OCI-LY3 (cell line): ENCODE measurements at regions not wholly inside any gene's neighbourhood (a gene's known extent, or its start where the extent isn't known, plus 50 kb on each side); places are given as distances from the start of the nearest gene placed in this dataset.

Source experiments
- H2AFZ ChIP-seq: fragments of 200-600, 300-600 bp; shearing (Covaris generic); 2 replicates; pipeline ENCODE4 v1.6.0; 2014; ENCODE audit warnings: antibody characterized with exemption, low read depth, low read length
- H3K27ac ChIP-seq: fragments of 200-600, 300-600 bp; sonication (generic); 2 replicates; pipeline ENCODE4 v1.5.1; 2014; ENCODE audit warnings: mild to moderate bottlenecking, low read length, moderate library complexity, mixed read lengths
- H3K27me3 ChIP-seq: fragments of 200-600, 300-600 bp; sonication (generic); 2 replicates; pipeline ENCODE4 v1.6.1; 2014; ENCODE audit warnings: low read depth, low read length, mixed read lengths
- H3K36me3 ChIP-seq: fragments of 200-600, 300-600 bp; sonication (generic); replicated peaks from 2 replicates; pipeline ENCODE3; 2014; ENCODE audit warnings: low read depth, low read length, mixed read lengths
- H3K4me1 ChIP-seq: fragments of 300-600, 200-600 bp; sonication (generic); 2 replicates; pipeline ENCODE4 v1.6.1; 2014; ENCODE audit warnings: low read length, mixed read lengths
- H3K4me2 ChIP-seq: fragments of 200-600, 300-600 bp; sonication (generic); 2 replicates; pipeline ENCODE4 v1.6.1; 2014; ENCODE audit warnings: low read length, mixed read lengths
- H3K4me3 ChIP-seq: fragments of 300-600, 200-600 bp; sonication (generic); 2 replicates; pipeline ENCODE4 v1.5.1; 2014; ENCODE audit warnings: antibody characterized with exemption, mild to moderate bottlenecking, low read length, moderate library complexity
- H3K79me2 ChIP-seq: fragments of 300-600, 200-600 bp; shearing (Covaris generic); 2 replicates; pipeline ENCODE4 v1.6.1; 2014; ENCODE audit warnings: mild to moderate bottlenecking, low read length, mixed read lengths
- H3K9ac ChIP-seq: fragments of 300-600, 200-600 bp; shearing (Covaris generic); 2 replicates; pipeline ENCODE4 v1.6.0; 2014; ENCODE audit warnings: mild to moderate bottlenecking, low read length, moderate library complexity
- H3K9me3 ChIP-seq: fragments of 200-600, 300-600 bp; shearing (Covaris generic); 2 replicates; pipeline ENCODE4 v1.6.1; 2014; ENCODE audit warnings: low read length, mixed read lengths; ENCODE audit not compliant: insufficient read depth
- H4K20me1 ChIP-seq: fragments of 200-600, 300-600 bp; sonication (generic); 2 replicates; pipeline ENCODE4 v1.6.1; 2016; ENCODE audit warnings: low read length, mixed read lengths; ENCODE audit not compliant: insufficient read depth
- CTCF ChIP-seq: fragments of 200-600, 300-600 bp; sonication (generic); IDR thresholded peaks from 2 replicates; pipeline ENCODE4 v1.5.1; 2014; ENCODE audit warnings: antibody characterized with exemption, low read length, low read depth
- EZH2phosphoT487 ChIP-seq: fragments of 200-600 bp; shearing (Covaris generic); IDR thresholded peaks from 2 replicates; pipeline ENCODE4 v1.6.1; 2018; ENCODE audit warnings: antibody characterized with exemption, mixed run types, low read depth

DNA sequence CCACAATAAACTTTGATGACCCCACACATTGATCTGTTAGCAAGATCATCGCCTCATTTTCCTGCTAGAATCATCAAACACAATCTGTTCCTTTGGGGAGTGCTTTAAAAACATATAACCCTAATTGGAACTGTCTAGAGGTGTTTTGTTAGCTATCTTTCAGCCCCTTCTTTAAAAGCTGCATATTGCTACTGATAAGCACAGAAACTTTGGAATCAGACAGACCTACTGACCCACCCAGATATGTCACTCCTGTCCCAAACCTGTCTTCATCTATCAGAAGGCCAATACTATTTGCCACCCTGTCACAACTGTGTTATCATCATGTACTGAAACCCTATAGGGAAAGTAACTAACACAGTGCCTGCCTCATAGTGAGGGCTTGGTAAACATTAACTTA lies 172.4 kb upstream of the SASH1 start:
- H3K9me3 ChIP-seq, result no peaks in the 10 kb centered on the region
- H3K9ac ChIP-seq, result no peak overlapping the region
- 0 out of 2 replicates have a peak, but pooled peaks cover 3% of the 10 kb centered on the region for H3K27me3 ChIP-seq
- no peaks in the 10 kb centered on the region for H3K79me2 ChIP-seq
- no peaks in the 10 kb centered on the region for H3K36me3 ChIP-seq
- no peaks in the 10 kb centered on the region for H3K4me1 ChIP-seq
- H2AFZ ChIP-seq, result no peak overlapping the region
- no peaks in the 10 kb centered on the region for H4K20me1 ChIP-seq
- H3K27ac ChIP-seq, result no peak overlapping the region
- H3K4me2 ChIP-seq, result no peak overlapping the region
- TF ChIP-seq CTCF, result no peak
- TF ChIP-seq EZH2phosphoT487, result no peak
- no peak overlapping the region for H3K4me3 ChIP-seq

DNA sequence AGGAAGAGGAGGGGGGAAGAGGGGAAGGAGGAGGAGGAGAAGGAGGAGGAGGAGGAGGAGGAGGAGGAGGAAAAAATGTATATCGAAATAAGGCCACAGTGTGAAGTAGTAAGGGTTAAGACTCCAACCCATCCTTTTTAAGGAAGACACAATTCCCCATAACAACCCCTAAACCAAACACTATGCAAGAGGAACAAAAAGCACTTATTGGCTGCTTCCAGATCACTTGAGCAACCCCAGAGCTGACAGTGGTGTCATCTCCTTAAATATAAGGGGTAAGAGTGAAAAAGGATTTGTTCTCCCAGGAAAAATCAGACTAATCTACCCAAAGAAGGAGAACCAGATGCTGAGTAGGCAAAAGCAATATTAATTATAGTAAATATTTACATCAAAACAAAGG lies 169.1 kb upstream of the SASH1 start:
- Histone ChIP-seq H4K20me1 (no peaks in the 10 kb centered on the region), H3K9me3 (no peaks in the 10 kb centered on the region), H3K4me3 (no peak overlapping the region), H3K9ac (no peak overlapping the region), H3K36me3 (no peaks in the 10 kb centered on the region), H3K4me1 (no peaks in the 10 kb centered on the region), H2AFZ (no peak overlapping the region), H3K27ac (no peak overlapping the region), H3K4me2 (no peak overlapping the region), H3K27me3 (0 out of 2 replicates have a peak, but pooled peaks cover 3% of the 10 kb centered on the region), H3K79me2 (no peaks in the 10 kb centered on the region)
- TF ChIP-seq CTCF (no peak), EZH2phosphoT487 (no peak)

DNA sequence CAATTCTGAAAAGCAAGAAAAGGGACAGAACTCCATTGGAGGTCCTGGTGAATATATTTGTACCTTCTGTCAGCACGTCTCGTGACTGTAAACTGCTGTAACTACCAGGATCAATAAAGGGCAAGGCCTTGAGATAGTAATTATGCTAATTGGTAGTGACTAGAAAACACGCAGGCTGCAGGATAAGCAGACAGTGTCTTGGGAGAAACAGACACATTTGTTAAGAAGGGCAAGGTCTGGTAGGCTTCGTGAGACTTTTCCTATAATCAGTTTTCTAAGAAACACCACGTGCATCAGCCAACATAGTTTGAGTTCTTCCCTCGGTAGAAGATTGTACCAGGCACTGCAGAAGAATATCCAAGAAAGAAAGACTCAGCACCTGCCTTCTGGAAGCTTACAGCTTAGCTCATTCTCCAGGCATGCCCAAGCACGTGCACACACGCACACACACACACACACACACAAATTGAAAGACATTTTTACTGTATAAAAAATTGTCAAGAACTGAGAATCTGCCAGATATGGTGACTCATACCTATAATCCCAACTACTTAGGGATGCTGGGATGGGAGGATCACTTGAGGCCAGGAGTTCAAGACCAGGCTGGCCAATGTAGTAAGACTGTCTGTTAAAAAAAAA lies 167.0 kb upstream of the SASH1 start:
- H3K9me3 ChIP-seq, result no peaks in the 10 kb centered on the region
- 0 out of 2 replicates have a peak, but pooled peaks cover 3% of the 10 kb centered on the region for H3K27me3 ChIP-seq
- H3K4me1 ChIP-seq, result no peaks in the 10 kb centered on the region
- H3K36me3 ChIP-seq, result no peaks in the 10 kb centered on the region
- H4K20me1 ChIP-seq, result no peaks in the 10 kb centered on the region
- H3K4me3 ChIP-seq, result no peak overlapping the region
- no peak overlapping the region for H3K27ac ChIP-seq
- H3K9ac ChIP-seq, result no peak overlapping the region
- TF ChIP-seq EZH2phosphoT487, result no peak
- TF ChIP-seq CTCF, result no peak
- no peak overlapping the region for H3K4me2 ChIP-seq
- H2AFZ ChIP-seq, result no peak overlapping the region
- no peaks in the 10 kb centered on the region for H3K79me2 ChIP-seq

GRCh38 chr6:148177589-148178233 lies 164.9 kb upstream of the SASH1 start:
- H3K27me3 ChIP-seq, result no peaks in the 10 kb centered on the region
- H3K36me3 ChIP-seq, result no peaks in the 10 kb centered on the region
- H3K9me3 ChIP-seq, result no peaks in the 10 kb centered on the region
- H4K20me1 ChIP-seq, result no peaks in the 10 kb centered on the region
- no peak overlapping the region for H3K9ac ChIP-seq
- H2AFZ ChIP-seq, result no peak overlapping the region
- H3K4me2 ChIP-seq, result no peak overlapping the region
- no peak overlapping the region for H3K4me3 ChIP-seq
- no peak overlapping the region for H3K27ac ChIP-seq
- H3K79me2 ChIP-seq, result no peaks in the 10 kb centered on the region
- no peaks in the 10 kb centered on the region for H3K4me1 ChIP-seq
- peak; percentile 61 for TF ChIP-seq CTCF
- TF ChIP-seq EZH2phosphoT487, result no peak
